Stimulated activated CD4-positive, alpha-beta T cell treated with anti-CD3 and anti-CD28 coated beads, Interleukin-1b, Interleukin-23, amount 100 ng/mL, for 4 hours (primary cell): ENCODE measurements at regions not wholly inside any gene's neighbourhood (a gene's known extent, or its start where the extent isn't known, plus 50 kb on each side); places are given as distances from the start of the nearest gene placed in this dataset.
"Not testable (repeated sequence)": the region's sequence is repeated elsewhere in the genome, so short reads cannot be mapped to it uniquely, and the experiment has no call there.

Experiments used
- DNase-seq, 2 donors: peaks; one replicate each; pipeline ENCODE4 v3.0.0-alpha.2; 2020; ENCODE audit warnings: low read depth in 2 of 2

DNA sequence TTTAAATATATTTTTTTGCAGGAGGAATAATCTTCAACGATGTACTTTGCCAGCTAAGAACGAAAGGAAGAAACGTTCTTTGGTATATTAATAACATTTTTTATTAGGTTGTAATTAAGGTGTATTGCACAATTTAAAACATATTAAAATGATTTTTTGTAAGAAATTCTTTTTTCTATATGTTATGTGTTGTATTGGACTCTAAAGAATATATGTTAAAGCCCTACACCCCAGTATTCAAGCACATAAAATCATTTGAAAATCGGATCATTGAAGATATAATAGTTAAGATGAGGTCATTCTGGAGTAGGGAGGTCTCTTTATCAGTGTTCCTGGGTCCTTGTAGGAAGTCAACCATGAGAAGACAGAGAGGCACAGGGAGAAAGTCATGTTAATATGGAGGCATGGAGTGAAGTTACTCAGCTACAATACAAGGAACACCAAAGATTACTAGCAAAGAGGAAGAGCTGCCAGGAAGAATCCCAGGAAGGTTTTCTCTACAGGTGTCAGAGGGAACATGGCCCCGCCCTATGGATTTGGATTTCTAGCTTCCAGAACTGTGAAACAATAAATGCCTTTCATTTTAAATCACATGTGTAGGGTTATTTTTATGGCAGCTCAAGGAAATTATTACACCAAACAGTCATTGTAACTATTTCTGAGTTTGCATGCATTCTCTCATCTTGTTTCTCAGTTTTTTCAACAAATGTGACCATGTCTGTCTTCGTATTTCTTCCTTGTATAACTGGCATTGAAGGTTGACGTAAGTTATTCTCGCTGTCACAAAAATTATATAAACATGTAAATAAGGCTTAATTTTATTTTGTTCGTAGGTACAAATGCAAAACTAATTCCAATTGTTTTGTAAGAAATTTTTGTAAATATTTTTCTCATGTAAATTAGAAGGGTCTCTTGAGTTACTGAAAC lies 75.4 kb upstream of the VPREB1 start:
- no peak for DNase-seq

DNA sequence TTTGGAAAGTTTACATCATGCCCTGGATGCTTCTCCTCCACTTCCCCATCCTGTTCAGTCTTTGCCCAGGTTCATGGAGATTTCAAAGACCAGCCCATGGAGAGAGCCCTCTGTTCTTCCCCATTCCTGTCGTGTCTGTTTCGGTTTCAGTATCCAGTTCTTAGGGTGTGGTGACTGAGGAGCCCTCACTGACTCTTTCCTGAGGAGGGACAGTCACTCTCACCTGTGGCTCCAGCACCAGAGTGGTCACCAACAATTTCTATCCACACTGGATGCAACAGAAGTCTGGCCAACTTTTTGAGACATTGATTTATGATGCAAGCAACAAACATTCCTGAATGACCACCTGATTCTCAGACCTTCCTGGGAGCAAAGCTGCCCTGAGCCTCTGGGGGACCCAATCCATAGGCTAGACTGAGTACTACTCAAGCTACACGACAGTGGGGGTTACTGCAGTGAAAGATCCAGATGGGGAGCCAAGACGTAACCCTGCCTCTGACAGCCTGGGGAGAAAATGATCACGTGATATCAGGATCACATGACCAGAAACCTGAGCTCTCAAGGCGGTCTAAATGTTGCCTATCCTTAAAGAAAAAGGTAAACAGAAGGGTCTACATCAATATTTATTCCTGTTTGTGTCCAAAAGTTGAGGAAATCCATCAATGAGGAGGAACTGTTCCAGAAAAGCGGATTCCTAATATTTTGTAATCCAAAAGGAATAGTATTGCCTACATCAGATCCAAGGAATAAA lies 76.2 kb upstream of the VPREB1 start:
- DNase-seq: no peak

DNA sequence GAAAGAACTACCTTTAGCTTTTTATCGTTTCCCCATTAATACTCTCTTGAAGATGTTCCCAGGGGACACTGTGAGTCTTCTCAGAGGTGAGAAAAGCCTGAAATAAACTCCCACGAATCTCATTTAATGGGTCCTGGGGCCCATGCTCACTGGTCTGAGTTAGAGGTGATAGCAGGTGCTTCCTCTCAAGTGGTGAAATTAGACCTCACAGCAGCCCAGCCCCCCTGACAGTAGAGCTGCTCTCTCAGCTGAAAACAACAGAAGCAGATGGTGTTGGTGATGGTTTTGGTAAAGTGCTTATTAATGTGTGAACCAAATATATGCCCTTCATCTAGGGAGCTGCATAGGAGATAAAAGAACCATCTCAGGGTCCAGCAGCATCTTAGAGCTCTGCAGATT lies 76.8 kb upstream of the VPREB1 start:
- no peak for DNase-seq

DNA sequence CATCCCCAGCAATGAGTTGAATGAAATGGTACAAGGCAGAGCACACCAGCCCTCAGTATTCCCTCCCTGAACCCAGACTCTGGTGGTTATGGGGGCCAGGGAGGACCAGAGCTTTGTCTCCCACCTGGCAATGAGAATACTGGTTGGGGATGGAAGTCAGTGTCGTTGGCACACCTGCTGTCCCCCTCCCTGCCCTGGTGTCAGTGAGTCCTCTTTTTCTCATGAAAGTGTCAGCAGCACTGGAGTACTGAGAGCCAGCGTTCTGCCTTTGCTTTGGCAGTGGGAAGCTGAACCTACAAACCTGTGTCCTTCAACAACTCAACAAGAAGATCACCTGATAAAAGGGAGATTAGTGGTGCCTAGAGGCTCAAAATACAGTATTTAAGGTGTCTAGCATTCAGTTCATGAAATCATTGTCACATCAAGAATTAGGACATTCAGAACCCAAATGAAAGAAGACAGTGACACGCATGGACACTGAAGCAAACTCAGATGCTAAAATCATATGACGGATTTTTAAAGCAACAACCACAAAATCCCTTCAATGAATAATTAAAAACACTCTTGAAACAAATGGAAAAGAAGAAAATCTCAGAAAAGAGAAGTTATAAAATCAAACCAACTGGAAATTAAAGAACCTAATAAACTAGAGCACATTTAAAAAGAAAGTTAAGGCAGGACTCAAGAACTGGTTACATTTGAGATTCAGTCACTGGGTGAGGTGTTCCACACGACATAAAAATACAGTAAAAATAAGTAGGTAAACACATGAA lies 77.5 kb upstream of the VPREB1 start:
- no peak for DNase-seq

DNA sequence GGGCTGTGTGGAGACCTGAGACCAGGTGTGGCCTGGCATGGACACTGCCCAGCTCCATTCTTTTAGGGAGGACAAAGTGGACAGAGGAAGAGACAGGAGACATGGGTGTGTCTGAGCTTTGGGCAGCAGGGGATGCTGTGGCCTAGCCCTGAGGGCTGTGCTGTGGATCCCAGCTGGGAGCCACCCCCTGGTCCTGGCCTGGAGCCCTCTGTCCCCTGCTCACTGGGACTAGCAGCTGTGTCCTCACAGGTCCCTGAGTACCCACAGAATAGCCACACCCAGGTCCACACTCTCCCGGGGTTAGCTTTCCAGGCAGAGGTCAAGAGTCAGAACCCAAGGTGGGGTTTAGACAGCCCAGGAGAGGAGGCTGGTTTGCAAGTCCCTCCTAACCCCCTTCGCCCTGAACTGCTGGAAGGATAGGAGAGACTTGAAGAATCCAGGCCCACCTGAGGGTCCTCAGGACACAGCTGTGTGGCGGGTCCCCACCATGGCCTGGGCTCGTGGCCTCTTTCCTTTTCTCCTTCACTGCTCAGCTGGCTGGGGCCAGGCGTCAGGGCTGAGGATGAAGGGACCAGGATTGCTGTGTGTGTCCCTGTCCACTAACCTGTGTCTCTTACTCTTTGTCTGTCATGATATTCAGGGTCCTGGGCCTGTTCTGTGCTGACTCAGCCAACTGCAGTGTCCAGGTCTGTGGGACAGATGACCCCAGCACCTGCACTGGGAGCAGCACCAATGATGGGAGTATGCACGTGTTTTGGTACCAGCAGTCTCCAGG lies 78.5 kb upstream of the VPREB1 start:
- no peak for DNase-seq

DNA sequence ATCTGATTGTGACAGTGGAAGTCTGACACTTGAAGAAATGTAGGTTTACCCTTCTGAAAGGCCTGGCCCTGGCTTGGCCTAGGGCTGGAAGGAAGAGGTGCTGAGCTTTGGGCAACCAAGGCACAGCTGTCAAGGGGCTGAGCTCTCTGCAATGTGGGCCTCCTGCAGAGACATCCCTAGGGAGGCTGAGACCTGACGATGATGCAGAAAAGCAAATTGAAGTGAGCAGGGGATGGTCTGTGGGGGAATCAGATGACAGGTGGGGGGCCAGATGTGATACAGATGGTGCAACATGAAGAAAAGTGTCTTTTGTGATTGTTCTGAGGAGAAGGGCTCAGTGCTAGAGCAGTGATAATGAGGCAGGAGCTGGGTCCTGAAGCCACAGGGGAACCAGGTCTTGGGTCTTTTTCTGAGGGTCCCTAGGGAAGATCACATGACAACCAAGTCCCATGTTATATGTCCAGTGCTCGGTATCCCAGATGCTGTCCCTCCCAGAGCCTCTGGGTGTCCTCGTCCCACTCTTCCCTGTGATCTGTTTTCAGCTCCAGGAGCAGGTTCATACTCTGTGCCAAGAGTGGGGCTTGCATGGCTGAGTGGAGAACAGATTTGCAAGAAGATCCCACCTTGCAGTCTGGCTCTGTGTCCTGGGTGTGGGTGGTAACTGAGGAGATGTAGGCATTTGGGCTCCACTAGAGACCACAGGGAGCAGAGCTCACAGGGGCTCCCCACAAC lies 79.9 kb upstream of the VPREB1 start:
- no peak for DNase-seq

DNA sequence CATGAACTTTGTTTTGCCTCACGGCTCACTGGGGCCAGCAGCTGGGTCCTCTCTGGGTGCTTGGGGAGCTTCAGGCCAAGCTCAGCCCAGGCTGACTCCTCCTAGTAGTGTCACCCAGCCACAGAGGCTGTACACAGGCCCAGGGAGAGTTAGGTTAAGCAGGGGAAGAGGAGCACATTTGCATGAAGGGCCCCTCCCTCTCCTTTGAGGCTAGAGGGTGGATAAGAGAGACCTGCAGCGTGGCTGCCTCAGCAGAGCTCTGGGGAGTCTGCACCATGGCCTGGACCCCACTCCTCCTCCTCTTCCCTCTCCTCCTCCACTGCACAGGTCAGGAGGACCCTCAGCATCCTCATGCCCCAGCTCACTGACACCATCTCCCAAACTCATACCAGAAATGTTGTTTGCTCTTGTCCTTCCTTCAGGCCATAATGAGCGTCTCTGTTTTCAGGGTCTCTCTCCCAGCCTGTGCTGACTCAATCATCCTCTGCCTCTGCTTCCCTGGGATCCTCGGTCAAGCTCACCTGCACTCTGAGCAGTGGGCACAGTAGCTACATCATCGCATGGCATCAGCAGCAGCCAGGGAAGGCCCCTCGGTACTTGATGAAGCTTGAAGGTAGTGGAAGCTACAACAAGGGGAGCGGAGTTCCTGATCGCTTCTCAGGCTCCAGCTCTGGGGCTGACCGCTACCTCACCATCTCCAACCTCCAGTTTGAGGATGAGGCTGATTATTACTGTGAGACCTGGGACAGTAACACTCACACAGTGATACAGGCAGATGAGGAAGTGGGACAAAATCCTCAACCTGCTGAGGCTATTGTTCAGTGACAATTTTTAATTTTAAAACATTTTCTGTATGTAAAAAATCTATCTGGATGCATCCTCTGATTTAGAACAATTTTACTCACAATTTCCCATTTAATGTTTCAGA lies 82.4 kb upstream of the VPREB1 start:
- DNase-seq: no peak

DNA sequence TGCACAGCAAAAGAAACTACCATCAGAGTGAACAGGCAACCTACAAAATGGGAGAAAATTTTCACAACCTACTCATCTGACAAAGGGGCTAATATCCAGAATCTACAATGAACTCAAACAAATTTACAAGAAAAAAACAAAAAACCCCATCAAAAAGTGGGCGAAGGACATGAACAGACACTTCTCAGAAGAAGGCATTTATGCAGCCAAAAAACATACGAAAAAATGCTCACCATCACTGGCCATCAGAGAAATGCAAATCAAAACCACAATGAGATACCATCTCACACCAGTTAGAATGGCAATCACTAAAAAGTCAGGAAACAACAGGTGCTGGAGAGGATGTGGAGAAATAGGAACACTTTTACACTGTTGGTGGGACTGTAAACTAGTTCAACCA lies 83.8 kb upstream of the VPREB1 start:
- DNase-seq: not testable (repeated sequence)

DNA sequence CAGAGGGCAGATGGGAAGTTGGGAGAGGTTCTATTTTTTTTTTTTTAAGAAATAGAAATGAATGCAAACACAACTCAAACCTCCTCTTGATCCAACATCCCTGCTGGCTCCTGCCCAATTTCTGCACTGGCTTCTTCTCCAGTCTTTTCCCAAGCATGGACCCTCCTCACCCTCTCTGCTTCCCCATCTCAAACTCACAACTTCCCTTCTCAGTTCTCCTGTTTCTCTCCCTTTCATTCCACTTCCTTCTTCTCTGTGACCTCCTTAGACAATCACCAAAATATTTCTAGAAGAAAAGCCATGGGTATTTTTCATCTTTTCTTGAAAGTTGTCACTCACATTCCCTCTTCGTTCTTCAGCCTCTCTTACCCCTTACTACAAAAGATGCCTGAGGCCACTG lies 85.2 kb upstream of the VPREB1 start:
- no peak for DNase-seq

DNA sequence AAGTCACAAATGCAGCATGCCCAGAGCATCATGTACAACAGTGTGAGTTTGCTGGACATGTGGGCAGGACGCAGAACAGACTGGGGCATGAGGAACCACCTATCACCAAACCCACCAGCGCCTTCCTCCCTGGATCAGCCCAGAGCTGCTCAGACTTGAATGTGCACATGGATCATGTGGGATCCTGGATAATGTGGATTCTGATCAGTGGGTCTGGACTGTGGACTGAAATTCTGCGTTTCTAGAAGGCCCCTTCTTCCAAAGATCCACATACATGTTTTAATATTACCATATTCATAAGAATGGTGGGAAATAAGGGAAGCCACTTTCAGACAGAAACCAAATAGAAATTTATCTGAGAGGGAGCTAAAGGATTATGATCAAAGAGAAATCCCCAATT lies 85.6 kb upstream of the VPREB1 start:
- DNase-seq: no peak

DNA sequence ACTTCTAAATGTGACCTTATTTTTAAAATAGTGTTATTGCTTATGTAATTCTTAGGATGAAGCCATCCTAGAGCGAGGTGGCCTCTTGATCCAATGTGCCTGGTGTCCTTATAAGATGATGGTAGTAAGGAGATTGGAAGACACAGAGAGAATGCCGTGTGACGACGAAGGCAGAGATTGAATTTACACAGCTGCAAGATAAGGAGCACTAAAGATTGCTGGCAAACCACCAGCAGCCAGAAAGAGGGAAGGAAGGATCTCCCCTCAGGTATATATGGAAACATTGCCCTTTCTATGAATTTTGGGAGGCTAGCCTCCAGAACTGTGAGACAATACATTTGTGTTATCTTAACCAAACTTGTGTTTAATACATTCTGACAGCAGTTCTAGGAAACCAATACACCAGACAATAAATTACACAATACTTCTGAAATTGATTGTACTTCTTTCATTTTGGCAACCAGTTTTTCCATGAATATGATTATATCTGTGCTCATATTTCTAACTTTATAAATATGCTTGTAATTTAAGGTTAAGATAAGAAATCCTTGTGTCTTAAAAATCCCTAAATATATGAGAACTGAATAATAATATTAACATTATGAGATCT lies 86.3 kb upstream of the VPREB1 start:
- no peak for DNase-seq

DNA sequence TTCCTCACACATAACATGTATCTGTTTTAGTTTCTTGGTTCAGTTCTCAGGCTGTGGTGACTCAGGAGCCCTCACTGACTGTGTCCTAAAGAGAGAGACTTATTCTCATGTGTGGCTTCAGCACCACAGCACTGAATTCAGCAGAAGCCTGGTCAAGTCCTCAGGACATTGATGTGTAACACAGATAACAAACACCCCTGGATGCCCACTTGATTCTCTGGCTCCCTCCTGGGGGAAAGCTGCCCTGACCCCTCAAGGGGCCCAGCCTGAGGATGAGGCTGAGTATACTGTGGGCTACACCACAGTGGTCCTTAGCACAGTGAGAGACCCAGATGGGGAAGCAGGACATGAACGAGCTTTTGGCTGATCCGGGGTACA lies 87.2 kb upstream of the VPREB1 start:
- no peak for DNase-seq

DNA sequence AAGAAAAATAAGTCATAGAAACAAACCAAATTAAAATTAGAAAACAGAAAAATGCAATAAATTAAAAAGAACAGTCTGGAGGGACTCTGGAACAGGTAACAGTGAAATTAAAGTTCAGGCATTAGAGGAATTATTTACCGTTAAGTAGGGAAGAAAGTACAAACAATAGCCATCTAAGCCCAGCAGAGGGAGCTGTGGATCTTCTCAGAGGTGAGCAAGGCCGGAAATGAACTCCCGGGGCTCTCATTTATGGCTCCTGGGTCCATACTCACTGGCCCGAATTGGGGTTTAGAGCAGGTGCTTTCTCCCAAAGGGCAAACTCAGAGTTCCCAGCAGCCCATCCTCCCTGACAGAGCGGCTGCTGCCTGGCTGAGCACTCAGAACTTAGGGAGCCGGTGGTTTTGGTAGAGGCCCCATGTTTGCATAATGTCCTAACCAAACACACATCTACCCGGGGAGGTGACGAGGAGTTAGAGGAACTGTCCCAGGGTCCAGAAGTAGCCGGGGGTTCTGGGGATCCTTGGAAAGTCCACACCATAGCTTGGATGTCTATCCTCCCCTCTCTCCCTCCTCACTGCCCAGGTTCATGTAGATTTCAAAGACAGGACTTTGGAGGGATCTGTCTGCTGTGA lies 87.8 kb upstream of the VPREB1 start:
- DNase-seq: peak; percentile 24 to 44

DNA sequence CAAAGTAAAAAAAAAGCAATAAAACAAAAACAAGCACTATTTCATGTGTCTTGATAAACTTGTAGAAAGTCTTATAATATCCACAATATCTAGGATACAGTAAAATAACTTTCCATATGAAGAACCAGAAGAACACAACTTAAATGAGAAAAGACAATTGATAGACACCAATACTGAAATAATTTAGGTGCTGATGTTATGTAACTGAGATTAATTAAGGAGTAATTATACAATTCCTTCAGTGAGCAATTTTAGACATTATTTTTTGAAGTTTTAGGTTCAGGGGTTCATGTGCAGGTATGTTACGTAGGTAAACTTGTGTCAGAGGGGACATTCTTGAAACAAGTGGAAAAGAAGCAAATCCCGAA lies 88.3 kb upstream of the VPREB1 start:
- DNase-seq: no peak

DNA sequence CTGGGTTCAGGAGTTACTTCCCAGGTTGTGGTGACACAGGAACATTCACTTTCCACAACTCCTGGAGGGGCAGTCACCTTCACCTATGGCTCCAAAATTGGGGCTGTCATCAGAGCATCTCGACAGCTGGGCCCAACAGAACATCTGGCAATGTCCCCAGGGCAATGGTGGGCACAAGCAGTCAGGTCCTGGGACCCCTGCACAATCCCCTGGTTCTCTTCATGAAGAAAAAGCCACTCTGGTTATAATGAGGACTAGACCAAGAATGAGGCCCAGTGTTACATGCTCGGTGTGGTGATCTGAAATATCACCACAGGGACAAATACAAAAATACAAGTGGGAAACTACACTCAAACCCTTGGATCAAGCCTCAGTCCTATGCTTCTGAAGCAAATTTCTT lies 89.0 kb upstream of the VPREB1 start:
- no peak for DNase-seq

DNA sequence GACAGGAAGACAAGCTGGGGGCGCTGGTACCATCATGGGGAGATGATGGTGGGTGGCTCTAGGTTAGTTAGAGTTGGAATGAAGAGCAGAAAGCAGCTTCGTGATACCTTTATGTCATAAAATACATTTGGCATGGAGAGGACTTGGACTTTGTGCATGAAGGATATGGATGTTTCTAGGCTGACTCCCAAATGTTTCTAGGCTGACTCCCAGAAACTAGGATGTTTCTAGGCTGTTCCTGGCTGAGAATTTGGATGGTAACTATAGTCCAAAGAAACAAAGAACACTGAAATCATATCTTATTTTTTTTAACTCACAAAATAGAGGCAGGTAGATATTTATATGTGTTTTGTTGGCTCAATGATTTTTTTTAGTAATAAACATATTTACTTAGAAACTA lies 89.4 kb upstream of the VPREB1 start:
- no peak for DNase-seq

DNA sequence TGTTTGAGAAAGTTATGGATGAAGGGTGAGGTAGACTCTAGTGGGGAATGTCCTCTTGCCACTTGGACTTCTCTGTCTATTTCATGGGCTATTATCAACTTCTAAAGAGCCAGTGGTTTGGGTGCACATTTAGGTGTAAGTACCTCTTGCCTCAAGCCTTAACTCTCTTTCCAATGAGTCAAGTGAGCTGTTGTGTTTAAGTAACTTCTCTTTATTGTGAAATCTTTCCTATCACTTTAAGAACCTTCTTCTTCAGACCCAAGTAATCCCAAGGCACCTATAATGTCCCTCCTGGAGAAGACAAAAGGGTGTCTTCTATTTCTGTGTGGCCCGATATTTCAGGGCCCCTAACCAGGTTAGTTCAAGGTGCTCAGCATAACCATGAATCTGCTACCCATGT lies 90.5 kb upstream of the VPREB1 start:
- no peak for DNase-seq

DNA sequence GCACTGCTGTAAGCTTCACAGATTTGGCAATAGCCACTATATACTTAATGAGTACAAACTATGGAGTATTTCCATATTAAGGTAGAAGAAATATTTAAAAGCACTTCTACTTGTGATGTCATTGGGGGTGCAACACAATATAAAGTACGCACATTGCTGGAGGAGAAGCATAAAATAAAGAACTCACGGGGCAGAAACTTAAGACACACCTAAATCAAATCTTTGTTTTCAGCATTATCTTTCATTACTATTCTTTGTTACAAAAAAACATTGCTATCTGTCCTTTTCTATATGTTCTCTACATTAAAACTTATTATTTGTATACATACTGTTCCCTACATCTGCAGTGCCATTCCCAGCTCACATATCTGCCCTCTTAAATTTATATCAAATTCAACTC lies 93.3 kb upstream of the VPREB1 start:
- no peak for DNase-seq

DNA sequence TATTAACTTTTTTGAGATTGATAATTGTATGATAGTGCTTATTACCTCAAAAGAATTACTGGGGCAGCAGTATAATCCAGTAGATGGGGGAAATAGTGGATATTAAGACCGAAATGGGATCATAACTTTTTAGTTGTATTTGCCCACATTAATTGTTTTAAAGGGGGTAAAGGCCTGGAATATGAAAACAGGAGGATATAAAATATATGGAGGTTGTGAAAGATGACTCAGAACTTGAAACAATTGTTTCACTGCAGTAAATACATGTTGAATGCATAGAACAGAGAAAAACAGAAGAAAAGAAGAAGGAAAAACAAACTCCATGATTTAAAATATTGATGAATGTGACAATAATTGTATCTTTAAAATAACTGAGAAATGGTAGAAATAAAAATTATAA lies 94.1 kb upstream of the VPREB1 start:
- no peak for DNase-seq
